Testis (tissue), 2 donors: ENCODE measurements at regions not wholly inside any gene's neighbourhood (a gene's known extent, or its start where the extent isn't known, plus 50 kb on each side); places are given as distances from the start of the nearest gene placed in this dataset.

Experiments
- CTCF ChIP-seq, 3 experiments: fragments of 450-650 bp in 2 of 3; fragments of 200-600 bp in 1 of 3; sonication (generic) in 1 of 3; IDR thresholded peaks; one replicate each; pipeline ENCODE4 v1.5.1; 2016 to 2019; ENCODE audit warnings: antibody characterized with exemption in 3 of 3, mild to moderate bottlenecking in 2 of 3, moderate library complexity in 1 of 3
- POLR2A ChIP-seq: fragments of 450-650 bp; IDR thresholded peaks from one replicate; pipeline ENCODE4 v1.6.1; 2017; ENCODE audit warnings: antibody characterized with exemption, mild to moderate bottlenecking, moderate library complexity

- TF ChIP-seq CTCF (IDR thresholded peaks at IDR 0.05) = no peak
- TF ChIP-seq POLR2A = no peak
These were observed 72.5 kb upstream of the P3H2 start for GRCh38 chr3:190193210-190193609.
